ENCODE measurements at regions not wholly inside any gene's neighbourhood (a gene's known extent, or its start where the extent isn't known, plus 50 kb on each side); places are given as distances from the start of the nearest gene placed in this dataset.

- no peak for TF ChIP-seq POLR2A (IDR thresholded peaks at IDR 0.05; ENCODE audit: low read depth, low read length)
- no peak for TF ChIP-seq POLR2AphosphoS5 (IDR thresholded peaks at IDR 0.05; ENCODE audit: low read depth, low read length)
- no peak for TF ChIP-seq SPI1 (IDR thresholded peaks at IDR 0.05; ENCODE audit: low read depth, low read length)
- TF ChIP-seq TAF1 (IDR thresholded peaks at IDR 0.05; ENCODE audit: low read depth, low read length): no peak
- no peak for TF ChIP-seq POU2F2 (IDR thresholded peaks at IDR 0.05; ENCODE audit: low read depth, low read length)
Observed at GRCh38 chr9:17876687-17877086, 297.8 kb downstream of the SH3GL2 start.
